Esophagus mucosa (tissue), 1 donor: ENCODE measurements at regions not wholly inside any gene's neighbourhood (a gene's known extent, or its start where the extent isn't known, plus 50 kb on each side); places are given as distances from the start of the nearest gene placed in this dataset.
"Not testable (repeated sequence)": the region's sequence is repeated elsewhere in the genome, so short reads cannot be mapped to it uniquely, and the experiment has no call there.

ENCODE experiments used
- ATAC-seq: fragments of 200-7000 bp; cut with Tn5 transposase; one replicate; pipeline ENCODE4 v1.9.1; 2020
- donor health status: DM: yes; HTN: yes; CAD: no.

- no peak for ATAC-seq
These were observed 53.5 kb downstream of the PAGE2 start for GRCh38 chrX:55142206-55142918.

GRCh38 chrX:55142919-55143310 lies 54.1 kb downstream of the PAGE2 start:
- no peak for ATAC-seq

GRCh38 chrX:55143621-55144020 lies 54.8 kb downstream of the PAGE2 start:
- no peak for ATAC-seq

GRCh38 chrX:55144697-55145096 lies 55.9 kb downstream of the PAGE2 start:
- ATAC-seq: no peak

- no peak for ATAC-seq
These were observed 60.4 kb downstream of the PAGE2 start for GRCh38 chrX:55149242-55149641.

GRCh38 chrX:55151199-55151598 lies 62.4 kb downstream of the PAGE2 start:
- no peak for ATAC-seq

- ATAC-seq: no peak
These were observed 60.6 kb upstream of the PAGE5 start for GRCh38 chrX:55159551-55159950.

GRCh38 chrX:55160685-55161552 lies 59.2 kb upstream of the PAGE5 start:
- ATAC-seq: peak; percentile 98

GRCh38 chrX:55161581-55161980 lies 58.6 kb upstream of the PAGE5 start:
- peak; percentile 3 for ATAC-seq

- ATAC-seq: no peak
These were observed 57.0 kb upstream of the PAGE5 start for GRCh38 chrX:55163171-55163570.

GRCh38 chrX:55165026-55165425 lies 55.1 kb upstream of the PAGE5 start:
- not testable (repeated sequence) for ATAC-seq

- ATAC-seq: peak; percentile 62
These were observed 52.9 kb upstream of the PAGE5 start for GRCh38 chrX:55167124-55167803.

GRCh38 chrX:55167901-55168300 lies 52.2 kb upstream of the PAGE5 start:
- ATAC-seq: no peak

GRCh38 chrX:55169782-55170181 lies 50.4 kb upstream of the PAGE5 start:
- no peak for ATAC-seq
